KMS-11 (cell line): ENCODE measurements at regions not wholly inside any gene's neighbourhood (a gene's known extent, or its start where the extent isn't known, plus 50 kb on each side); places are given as distances from the start of the nearest gene placed in this dataset.

Experiments
- H2AFZ ChIP-seq: fragments of 200-600 bp; sonication (generic); 2 replicates; pipeline ENCODE4 v1.6.1; 2016; ENCODE audit warnings: antibody characterized with exemption, mixed run types, low read depth
- H3K27ac ChIP-seq: fragments of 200-600 bp; sonication (generic); 2 replicates; pipeline ENCODE4 v1.6.1; 2016; ENCODE audit warnings: mild to moderate bottlenecking, mixed run types
- H3K27me3 ChIP-seq: fragments of 200-600 bp; sonication (generic); 2 replicates; pipeline ENCODE4 v1.6.1; 2017; ENCODE audit warnings: mild to moderate bottlenecking, low read depth, mixed run types, moderate library complexity; ENCODE audit not compliant: insufficient read depth
- H3K36me3 ChIP-seq: fragments of 200-600 bp; sonication (generic); 2 replicates; pipeline ENCODE4 v1.6.1; 2017; ENCODE audit warnings: mild to moderate bottlenecking, mixed run types; ENCODE audit not compliant: insufficient read depth
- H3K4me1 ChIP-seq: fragments of 200-600 bp; sonication (generic); 2 replicates; pipeline ENCODE4 v1.6.1; 2016; ENCODE audit warnings: mild to moderate bottlenecking, low read depth, mixed run types; ENCODE audit not compliant: poor library complexity, severe bottlenecking
- H3K4me2 ChIP-seq: fragments of 200-600 bp; sonication (generic); 2 replicates; pipeline ENCODE4 v1.7.0; 2016; ENCODE audit warnings: mild to moderate bottlenecking, mixed run types
- H3K4me3 ChIP-seq: fragments of 200-600 bp; sonication (generic); IDR thresholded peaks from 2 replicates; pipeline ENCODE4 v1.6.1; 2017; ENCODE audit warnings: low read depth, low read length, mixed read lengths; ENCODE audit not compliant: insufficient read depth
- H3K79me2 ChIP-seq: fragments of 200-600 bp; sonication (generic); 2 replicates; pipeline ENCODE4 v1.6.1; 2016; ENCODE audit warnings: low read depth, mixed run types; ENCODE audit not compliant: insufficient read depth
- H3K9ac ChIP-seq: fragments of 200-600 bp; sonication (generic); 2 replicates; pipeline ENCODE4 v1.6.1; 2016; ENCODE audit warnings: mild to moderate bottlenecking, mixed run types
- H4K20me1 ChIP-seq: fragments of 200-600 bp; sonication (generic); 2 replicates; pipeline ENCODE4 v1.6.1; 2016; ENCODE audit warnings: mild to moderate bottlenecking, mixed run types; ENCODE audit not compliant: insufficient read depth
- TF ChIP-seq, protein P1 (sequence below): fragments of 200-600 bp; sonication (generic); conservative IDR thresholded peaks from 2 replicates; pipeline ENCODE4 v1.6.1; 2017; ENCODE audit warnings: low read depth, mild to moderate bottlenecking, antibody characterized with exemption, low read length, moderate library complexity, mixed read lengths

- H3K4me3 ChIP-seq = no peak overlapping the region
- no peak overlapping the region for H3K27ac ChIP-seq
- H3K9ac ChIP-seq = no peak overlapping the region
- H2AFZ ChIP-seq = no peak overlapping the region
- TF ChIP-seq, protein P1, sequence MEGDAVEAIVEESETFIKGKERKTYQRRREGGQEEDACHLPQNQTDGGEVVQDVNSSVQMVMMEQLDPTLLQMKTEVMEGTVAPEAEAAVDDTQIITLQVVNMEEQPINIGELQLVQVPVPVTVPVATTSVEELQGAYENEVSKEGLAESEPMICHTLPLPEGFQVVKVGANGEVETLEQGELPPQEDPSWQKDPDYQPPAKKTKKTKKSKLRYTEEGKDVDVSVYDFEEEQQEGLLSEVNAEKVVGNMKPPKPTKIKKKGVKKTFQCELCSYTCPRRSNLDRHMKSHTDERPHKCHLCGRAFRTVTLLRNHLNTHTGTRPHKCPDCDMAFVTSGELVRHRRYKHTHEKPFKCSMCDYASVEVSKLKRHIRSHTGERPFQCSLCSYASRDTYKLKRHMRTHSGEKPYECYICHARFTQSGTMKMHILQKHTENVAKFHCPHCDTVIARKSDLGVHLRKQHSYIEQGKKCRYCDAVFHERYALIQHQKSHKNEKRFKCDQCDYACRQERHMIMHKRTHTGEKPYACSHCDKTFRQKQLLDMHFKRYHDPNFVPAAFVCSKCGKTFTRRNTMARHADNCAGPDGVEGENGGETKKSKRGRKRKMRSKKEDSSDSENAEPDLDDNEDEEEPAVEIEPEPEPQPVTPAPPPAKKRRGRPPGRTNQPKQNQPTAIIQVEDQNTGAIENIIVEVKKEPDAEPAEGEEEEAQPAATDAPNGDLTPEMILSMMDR = no peak
- H4K20me1 ChIP-seq = no peaks in the 10 kb centered on the region
- H3K27me3 ChIP-seq = no peaks in the 10 kb centered on the region
- no peaks in the 10 kb centered on the region for H3K79me2 ChIP-seq
- H3K4me1 ChIP-seq = no peaks in the 10 kb centered on the region
- H3K4me2 ChIP-seq = no peak overlapping the region
- no peaks in the 10 kb centered on the region for H3K36me3 ChIP-seq
Measured at GRCh38 chr12:19991146-19991545, 377.2 kb upstream of the PDE3A start.

- Histone ChIP-seq H4K20me1 (no peaks in the 10 kb centered on the region), H3K27ac (no peak overlapping the region), H3K36me3 (no peaks in the 10 kb centered on the region), H3K27me3 (no peaks in the 10 kb centered on the region), H3K79me2 (no peaks in the 10 kb centered on the region), H3K9ac (no peak overlapping the region), H2AFZ (no peak overlapping the region), H3K4me3 (no peak overlapping the region), H3K4me2 (no peak overlapping the region), H3K4me1 (no peaks in the 10 kb centered on the region)
- TF ChIP-seq, protein P1 = no peak
Measured at GRCh38 chr12:19992311-19992710, 376.0 kb upstream of the PDE3A start.

DNA sequence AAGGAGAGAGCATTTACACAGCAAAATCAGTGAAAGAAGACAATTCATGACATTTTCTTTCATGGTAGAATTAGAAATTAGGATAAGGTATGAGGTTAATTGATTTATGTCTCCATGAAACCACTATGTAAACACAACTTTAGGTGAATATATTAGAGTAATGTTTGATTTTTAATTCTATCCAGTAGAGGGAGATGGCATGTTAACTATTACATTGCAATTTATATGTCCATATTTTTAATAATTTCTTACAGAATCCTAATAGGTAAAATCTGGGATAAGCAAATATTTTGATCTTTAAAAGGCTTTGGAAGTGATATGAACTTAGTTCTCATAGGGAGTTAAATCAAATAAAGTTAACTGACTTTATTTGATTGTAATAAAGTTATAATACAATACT lies 373.4 kb upstream of the PDE3A start:
- Histone ChIP-seq H3K9ac (no peak overlapping the region), H3K79me2 (no peaks in the 10 kb centered on the region), H3K27me3 (no peaks in the 10 kb centered on the region), H3K4me2 (no peak overlapping the region), H3K4me3 (no peak overlapping the region), H2AFZ (no peak overlapping the region), H4K20me1 (no peaks in the 10 kb centered on the region), H3K4me1 (no peaks in the 10 kb centered on the region), H3K36me3 (no peaks in the 10 kb centered on the region), H3K27ac (no peak overlapping the region)
- TF ChIP-seq, protein P1 = no peak

DNA sequence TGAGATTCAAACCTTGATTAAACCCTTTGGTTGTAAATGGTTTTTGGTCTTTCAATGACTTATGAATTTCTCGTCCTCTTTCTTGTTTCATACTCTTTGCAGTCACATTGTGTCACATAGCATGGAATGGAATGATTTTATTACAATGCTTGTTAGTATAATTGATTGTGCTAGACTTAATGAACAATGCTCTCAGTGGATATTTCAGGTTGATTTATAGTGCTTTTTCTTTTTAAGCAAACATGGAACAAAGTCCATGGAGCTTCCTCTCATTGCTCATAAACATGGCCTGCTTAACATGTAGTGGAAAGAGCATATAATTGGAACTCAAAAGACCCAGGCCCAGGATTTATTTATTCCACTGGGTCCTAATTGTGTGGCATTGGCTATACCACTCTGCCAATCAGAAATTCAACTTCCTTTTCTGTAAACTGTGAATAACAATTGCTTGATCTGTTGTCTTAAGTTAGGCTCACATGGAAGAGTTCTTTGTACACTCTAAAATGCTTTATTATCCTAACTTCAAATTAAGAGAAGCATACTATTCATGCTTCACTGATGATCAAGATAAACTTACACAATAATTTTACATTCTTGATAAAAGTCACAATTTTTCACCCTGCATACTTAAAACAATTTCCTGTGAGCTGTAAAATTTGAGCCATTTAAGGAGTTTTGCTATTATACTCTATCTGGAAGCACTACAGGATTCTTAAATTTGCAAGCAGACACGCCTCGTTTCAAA lies 370.5 kb upstream of the PDE3A start:
- H3K79me2 ChIP-seq = no peaks in the 10 kb centered on the region
- TF ChIP-seq, protein P1 = no peak
- H3K4me3 ChIP-seq = no peak overlapping the region
- no peak overlapping the region for H2AFZ ChIP-seq
- H3K36me3 ChIP-seq = no peaks in the 10 kb centered on the region
- H3K27me3 ChIP-seq = no peaks in the 10 kb centered on the region
- no peak overlapping the region for H3K9ac ChIP-seq
- H3K27ac ChIP-seq = no peak overlapping the region
- H3K4me1 ChIP-seq = no peaks in the 10 kb centered on the region
- H3K4me2 ChIP-seq = no peak overlapping the region
- H4K20me1 ChIP-seq = no peaks in the 10 kb centered on the region
